HL-60 (cell line): ENCODE measurements at regions not wholly inside any gene's neighbourhood (a gene's known extent, or its start where the extent isn't known, plus 50 kb on each side); places are given as distances from the start of the nearest gene placed in this dataset.
"Not testable (repeated sequence)": the region's sequence is repeated elsewhere in the genome, so short reads cannot be mapped to it uniquely, and the experiment has no call there.

Experiments used
- GABPA ChIP-seq: IDR thresholded peaks from 2 replicates; pipeline ENCODE4 v1.6.1; 2012; ENCODE audit warnings: low read depth
- POLR2AphosphoS5 ChIP-seq: IDR thresholded peaks from 2 replicates; pipeline ENCODE4 v1.6.1; 2012; ENCODE audit warnings: low read depth
- TF ChIP-seq, protein P1 (sequence below): IDR thresholded peaks from one replicate; pipeline ENCODE4 v1.5.1; 2011; ENCODE audit warnings: low read length, control low read depth, inconsistent platforms; ENCODE audit not compliant: insufficient read depth
- TF ChIP-seq, protein P2 (sequence below): IDR thresholded peaks from 2 replicates; pipeline ENCODE4 v1.6.1; 2012; ENCODE audit warnings: low read depth; ENCODE audit not compliant: insufficient replicate concordance

- TF ChIP-seq, protein P1, sequence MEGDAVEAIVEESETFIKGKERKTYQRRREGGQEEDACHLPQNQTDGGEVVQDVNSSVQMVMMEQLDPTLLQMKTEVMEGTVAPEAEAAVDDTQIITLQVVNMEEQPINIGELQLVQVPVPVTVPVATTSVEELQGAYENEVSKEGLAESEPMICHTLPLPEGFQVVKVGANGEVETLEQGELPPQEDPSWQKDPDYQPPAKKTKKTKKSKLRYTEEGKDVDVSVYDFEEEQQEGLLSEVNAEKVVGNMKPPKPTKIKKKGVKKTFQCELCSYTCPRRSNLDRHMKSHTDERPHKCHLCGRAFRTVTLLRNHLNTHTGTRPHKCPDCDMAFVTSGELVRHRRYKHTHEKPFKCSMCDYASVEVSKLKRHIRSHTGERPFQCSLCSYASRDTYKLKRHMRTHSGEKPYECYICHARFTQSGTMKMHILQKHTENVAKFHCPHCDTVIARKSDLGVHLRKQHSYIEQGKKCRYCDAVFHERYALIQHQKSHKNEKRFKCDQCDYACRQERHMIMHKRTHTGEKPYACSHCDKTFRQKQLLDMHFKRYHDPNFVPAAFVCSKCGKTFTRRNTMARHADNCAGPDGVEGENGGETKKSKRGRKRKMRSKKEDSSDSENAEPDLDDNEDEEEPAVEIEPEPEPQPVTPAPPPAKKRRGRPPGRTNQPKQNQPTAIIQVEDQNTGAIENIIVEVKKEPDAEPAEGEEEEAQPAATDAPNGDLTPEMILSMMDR: not testable (repeated sequence)
- TF ChIP-seq GABPA, POLR2AphosphoS5: not testable (repeated sequence)
- TF ChIP-seq, protein P2, sequence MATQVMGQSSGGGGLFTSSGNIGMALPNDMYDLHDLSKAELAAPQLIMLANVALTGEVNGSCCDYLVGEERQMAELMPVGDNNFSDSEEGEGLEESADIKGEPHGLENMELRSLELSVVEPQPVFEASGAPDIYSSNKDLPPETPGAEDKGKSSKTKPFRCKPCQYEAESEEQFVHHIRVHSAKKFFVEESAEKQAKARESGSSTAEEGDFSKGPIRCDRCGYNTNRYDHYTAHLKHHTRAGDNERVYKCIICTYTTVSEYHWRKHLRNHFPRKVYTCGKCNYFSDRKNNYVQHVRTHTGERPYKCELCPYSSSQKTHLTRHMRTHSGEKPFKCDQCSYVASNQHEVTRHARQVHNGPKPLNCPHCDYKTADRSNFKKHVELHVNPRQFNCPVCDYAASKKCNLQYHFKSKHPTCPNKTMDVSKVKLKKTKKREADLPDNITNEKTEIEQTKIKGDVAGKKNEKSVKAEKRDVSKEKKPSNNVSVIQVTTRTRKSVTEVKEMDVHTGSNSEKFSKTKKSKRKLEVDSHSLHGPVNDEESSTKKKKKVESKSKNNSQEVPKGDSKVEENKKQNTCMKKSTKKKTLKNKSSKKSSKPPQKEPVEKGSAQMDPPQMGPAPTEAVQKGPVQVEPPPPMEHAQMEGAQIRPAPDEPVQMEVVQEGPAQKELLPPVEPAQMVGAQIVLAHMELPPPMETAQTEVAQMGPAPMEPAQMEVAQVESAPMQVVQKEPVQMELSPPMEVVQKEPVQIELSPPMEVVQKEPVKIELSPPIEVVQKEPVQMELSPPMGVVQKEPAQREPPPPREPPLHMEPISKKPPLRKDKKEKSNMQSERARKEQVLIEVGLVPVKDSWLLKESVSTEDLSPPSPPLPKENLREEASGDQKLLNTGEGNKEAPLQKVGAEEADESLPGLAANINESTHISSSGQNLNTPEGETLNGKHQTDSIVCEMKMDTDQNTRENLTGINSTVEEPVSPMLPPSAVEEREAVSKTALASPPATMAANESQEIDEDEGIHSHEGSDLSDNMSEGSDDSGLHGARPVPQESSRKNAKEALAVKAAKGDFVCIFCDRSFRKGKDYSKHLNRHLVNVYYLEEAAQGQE: not testable (repeated sequence)
Observed at GRCh38 chr10:32213838-32214237, 133.1 kb downstream of the EPC1 start.
